ENCODE measurements at regions not wholly inside any gene's neighbourhood (a gene's known extent, or its start where the extent isn't known, plus 50 kb on each side); places are given as distances from the start of the nearest gene placed in this dataset.

DNA sequence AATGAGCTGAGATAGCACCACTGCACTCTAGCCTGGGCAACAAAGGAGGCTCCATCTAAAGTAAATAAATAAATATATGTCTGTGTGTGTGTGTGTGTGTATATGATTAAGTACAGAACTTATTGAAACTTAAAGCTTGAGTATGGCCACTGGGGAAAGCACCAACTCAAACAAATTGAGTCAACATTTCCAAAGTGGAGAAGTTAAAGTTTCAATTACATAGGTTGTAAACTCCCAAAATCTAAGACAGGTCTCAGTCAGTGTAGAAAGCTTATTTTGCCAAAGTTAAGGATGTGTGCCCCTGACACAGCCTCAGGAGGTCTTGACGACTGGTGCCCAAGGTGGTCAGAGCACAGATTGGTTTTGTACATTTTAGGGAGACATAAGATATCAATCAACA, 458.9 kb upstream of the RGS18 start:
- Histone ChIP-seq H3K36me3 (ENCODE audit: control insufficient read depth in 2 of 2, extremely low read depth in 1 of 2, insufficient read depth in 2 of 2, low read length in 2 of 2) (no peaks in the 10 kb centered on the region), H3K4me3 (ENCODE audit: control insufficient read depth in 2 of 3, extremely low read depth in 1 of 3, insufficient read depth in 2 of 3, low read depth in 1 of 3, low read length in 3 of 3) (no peak overlapping the region), H2AFZ (ENCODE audit: control insufficient read depth, low read length) (no peak overlapping the region), H3K79me2 (ENCODE audit: control insufficient read depth, insufficient read depth, low read length) (no peaks in the 10 kb centered on the region), H3K4me2 (ENCODE audit: control insufficient read depth, extremely low read depth, insufficient read depth, low read depth, low read length) (no peak overlapping the region), H3K9me1 (ENCODE audit: control insufficient read depth, extremely low read depth, insufficient read depth, low read length) (no peaks in the 10 kb centered on the region), H3K9me3 (ENCODE audit: control insufficient read depth, low read depth, low read length) (no peaks in the 10 kb centered on the region), H3K27me3 (ENCODE audit: control insufficient read depth, extremely low read depth, insufficient read depth, low read length) (no peaks in the 10 kb centered on the region), H3K27ac (ENCODE audit: control insufficient read depth, insufficient read depth, low read length) (no peak overlapping the region), H4K20me1 (ENCODE audit: control insufficient read depth, extremely low read depth, insufficient read depth, low read length) (no peaks in the 10 kb centered on the region), H3K4me1 (ENCODE audit: control insufficient read depth, extremely low read depth, insufficient read depth, low read length) (no peaks in the 10 kb centered on the region), H3K9ac (ENCODE audit: control insufficient read depth, extremely low read depth, insufficient read depth, low read length) (no peak overlapping the region)
- dilution Hi-C loops (cut with MboI; ENCODE audit: extremely low pct_ligation_motif_present, low sequenced_read_pairs): no loop called here
- DNase-seq (ENCODE audit: low read depth, low spot score) (no peak), FAIRE-seq (no peak)
- TF ChIP-seq, protein P1, sequence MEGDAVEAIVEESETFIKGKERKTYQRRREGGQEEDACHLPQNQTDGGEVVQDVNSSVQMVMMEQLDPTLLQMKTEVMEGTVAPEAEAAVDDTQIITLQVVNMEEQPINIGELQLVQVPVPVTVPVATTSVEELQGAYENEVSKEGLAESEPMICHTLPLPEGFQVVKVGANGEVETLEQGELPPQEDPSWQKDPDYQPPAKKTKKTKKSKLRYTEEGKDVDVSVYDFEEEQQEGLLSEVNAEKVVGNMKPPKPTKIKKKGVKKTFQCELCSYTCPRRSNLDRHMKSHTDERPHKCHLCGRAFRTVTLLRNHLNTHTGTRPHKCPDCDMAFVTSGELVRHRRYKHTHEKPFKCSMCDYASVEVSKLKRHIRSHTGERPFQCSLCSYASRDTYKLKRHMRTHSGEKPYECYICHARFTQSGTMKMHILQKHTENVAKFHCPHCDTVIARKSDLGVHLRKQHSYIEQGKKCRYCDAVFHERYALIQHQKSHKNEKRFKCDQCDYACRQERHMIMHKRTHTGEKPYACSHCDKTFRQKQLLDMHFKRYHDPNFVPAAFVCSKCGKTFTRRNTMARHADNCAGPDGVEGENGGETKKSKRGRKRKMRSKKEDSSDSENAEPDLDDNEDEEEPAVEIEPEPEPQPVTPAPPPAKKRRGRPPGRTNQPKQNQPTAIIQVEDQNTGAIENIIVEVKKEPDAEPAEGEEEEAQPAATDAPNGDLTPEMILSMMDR (optimal IDR thresholded peaks at IDR 0.05 in 1 of 3, IDR thresholded peaks at IDR 0.05 in 1 of 3, conservative IDR thresholded peaks at IDR 0.05 in 1 of 3; ENCODE audit: extremely low read depth in 1 of 3, insufficient read depth in 2 of 3, low read length in 3 of 3): no peak
- no peak for TF ChIP-seq EZH2 (IDR thresholded peaks at IDR 0.05; ENCODE audit: low read length)

DNA sequence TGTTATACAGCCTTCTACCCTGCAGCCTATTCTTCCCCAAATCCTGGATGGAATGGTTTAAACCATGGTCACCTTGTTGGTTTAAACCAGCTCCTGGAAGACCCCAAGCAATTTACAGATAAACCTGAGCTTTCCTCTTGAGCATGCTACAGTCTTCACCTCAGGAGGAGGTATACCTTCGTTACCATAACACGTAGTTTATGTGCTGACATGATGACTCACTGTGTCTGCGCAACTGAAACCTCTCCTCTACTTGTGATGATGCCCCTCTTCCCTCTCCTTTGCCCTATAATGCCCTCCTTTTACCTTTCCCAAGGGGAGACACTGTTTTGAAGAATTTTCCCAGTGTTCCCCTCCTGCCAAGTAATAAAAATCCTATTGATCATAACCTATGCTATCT, 457.3 kb upstream of the RGS18 start:
- Histone ChIP-seq H3K4me2 (ENCODE audit: control insufficient read depth, extremely low read depth, insufficient read depth, low read depth, low read length) (no peak overlapping the region), H2AFZ (ENCODE audit: control insufficient read depth, low read length) (no peak overlapping the region), H3K27ac (ENCODE audit: control insufficient read depth, insufficient read depth, low read length) (no peak overlapping the region), H3K9me3 (ENCODE audit: control insufficient read depth, low read depth, low read length) (no peaks in the 10 kb centered on the region), H4K20me1 (ENCODE audit: control insufficient read depth, extremely low read depth, insufficient read depth, low read length) (no peaks in the 10 kb centered on the region), H3K27me3 (ENCODE audit: control insufficient read depth, extremely low read depth, insufficient read depth, low read length) (no peaks in the 10 kb centered on the region), H3K9ac (ENCODE audit: control insufficient read depth, extremely low read depth, insufficient read depth, low read length) (no peak overlapping the region), H3K9me1 (ENCODE audit: control insufficient read depth, extremely low read depth, insufficient read depth, low read length) (no peaks in the 10 kb centered on the region), H3K4me3 (ENCODE audit: control insufficient read depth in 2 of 3, extremely low read depth in 1 of 3, insufficient read depth in 2 of 3, low read depth in 1 of 3, low read length in 3 of 3) (no peak overlapping the region), H3K36me3 (ENCODE audit: control insufficient read depth in 2 of 2, extremely low read depth in 1 of 2, insufficient read depth in 2 of 2, low read length in 2 of 2) (no peaks in the 10 kb centered on the region), H3K4me1 (ENCODE audit: control insufficient read depth, extremely low read depth, insufficient read depth, low read length) (no peaks in the 10 kb centered on the region), H3K79me2 (ENCODE audit: control insufficient read depth, insufficient read depth, low read length) (no peaks in the 10 kb centered on the region)
- no peak for DNase-seq (ENCODE audit: low read depth, low spot score)
- TF ChIP-seq EZH2 (IDR thresholded peaks at IDR 0.05; ENCODE audit: low read length): no peak
- no peak for FAIRE-seq
- dilution Hi-C loops (cut with MboI; ENCODE audit: extremely low pct_ligation_motif_present, low sequenced_read_pairs): no loop called here

DNA sequence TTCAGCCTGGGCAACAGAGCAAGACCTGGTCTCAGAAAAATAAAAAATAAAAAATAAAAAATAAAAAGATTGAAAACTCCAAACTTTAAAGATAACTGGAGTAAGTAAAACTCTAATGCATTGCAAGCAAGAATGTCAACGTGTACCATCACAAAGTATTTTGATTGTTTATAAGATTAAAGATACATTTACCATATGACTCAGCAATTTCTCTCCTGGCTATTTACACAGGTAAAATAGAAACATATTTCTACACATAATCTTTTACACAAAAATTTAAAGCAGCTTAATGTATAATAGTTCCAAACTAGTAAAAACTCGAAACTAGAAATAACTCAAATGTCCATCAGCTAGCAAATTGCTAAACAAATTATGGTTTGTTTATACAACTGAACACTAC, 456.1 kb upstream of the RGS18 start:
- Histone ChIP-seq H3K9ac (ENCODE audit: control insufficient read depth, extremely low read depth, insufficient read depth, low read length) (no peak overlapping the region), H3K79me2 (ENCODE audit: control insufficient read depth, insufficient read depth, low read length) (no peaks in the 10 kb centered on the region), H3K27me3 (ENCODE audit: control insufficient read depth, extremely low read depth, insufficient read depth, low read length) (no peaks in the 10 kb centered on the region), H3K4me1 (ENCODE audit: control insufficient read depth, extremely low read depth, insufficient read depth, low read length) (no peaks in the 10 kb centered on the region), H4K20me1 (ENCODE audit: control insufficient read depth, extremely low read depth, insufficient read depth, low read length) (no peaks in the 10 kb centered on the region), H3K4me3 (ENCODE audit: control insufficient read depth in 2 of 3, extremely low read depth in 1 of 3, insufficient read depth in 2 of 3, low read depth in 1 of 3, low read length in 3 of 3) (no peak overlapping the region), H3K4me2 (ENCODE audit: control insufficient read depth, extremely low read depth, insufficient read depth, low read depth, low read length) (no peak overlapping the region), H3K36me3 (ENCODE audit: control insufficient read depth in 2 of 2, extremely low read depth in 1 of 2, insufficient read depth in 2 of 2, low read length in 2 of 2) (no peaks in the 10 kb centered on the region), H3K9me3 (ENCODE audit: control insufficient read depth, low read depth, low read length) (no peaks in the 10 kb centered on the region), H3K27ac (ENCODE audit: control insufficient read depth, insufficient read depth, low read length) (no peak overlapping the region), H3K9me1 (ENCODE audit: control insufficient read depth, extremely low read depth, insufficient read depth, low read length) (no peaks in the 10 kb centered on the region), H2AFZ (ENCODE audit: control insufficient read depth, low read length) (no peak overlapping the region)
- DNase-seq (ENCODE audit: low read depth, low spot score) (no peak), FAIRE-seq (no peak)
- TF ChIP-seq, protein P1 (optimal IDR thresholded peaks at IDR 0.05 in 1 of 3, IDR thresholded peaks at IDR 0.05 in 1 of 3, conservative IDR thresholded peaks at IDR 0.05 in 1 of 3; ENCODE audit: extremely low read depth in 1 of 3, insufficient read depth in 2 of 3, low read length in 3 of 3): no peak
- TF ChIP-seq EZH2 (IDR thresholded peaks at IDR 0.05; ENCODE audit: low read length): no peak
- dilution Hi-C loops (cut with MboI; ENCODE audit: extremely low pct_ligation_motif_present, low sequenced_read_pairs): no loop called here

Measured in keratinocyte (primary cell).